SU-DHL-6 (cell line): ENCODE measurements at regions not wholly inside any gene's neighbourhood (a gene's known extent, or its start where the extent isn't known, plus 50 kb on each side); places are given as distances from the start of the nearest gene placed in this dataset.

ENCODE experiments used
- H2AFZ ChIP-seq: fragments of 200-600 bp; sonication (generic); 2 replicates; pipeline ENCODE4 v1.6.1; 2014; ENCODE audit warnings: low read depth, mild to moderate bottlenecking, moderate library complexity, mixed read lengths, antibody characterized with exemption, low read length; ENCODE audit not compliant: severe bottlenecking
- H3F3A ChIP-seq: fragments of 200-600 bp; shearing (Covaris generic); 2 replicates; pipeline ENCODE4 v1.6.0; 2016; ENCODE audit warnings: antibody characterized with exemption, mild to moderate bottlenecking; ENCODE audit not compliant: insufficient read depth
- H3K27ac ChIP-seq: fragments of 200-600 bp; sonication (generic); 2 replicates; pipeline ENCODE4 v1.5.1; 2016; ENCODE audit warnings: low read depth, mild to moderate bottlenecking, low read length, moderate library complexity, mixed read lengths
- H3K27me3 ChIP-seq: fragments of 200-600 bp; sonication (generic), shearing (Covaris generic); 2 replicates; pipeline ENCODE4 v1.6.0; 2014; ENCODE audit warnings: mild to moderate bottlenecking, low read length
- H3K36me3 ChIP-seq: fragments of 200-600 bp; sonication (generic); 2 replicates; pipeline ENCODE4 v1.6.1; 2014; ENCODE audit warnings: mild to moderate bottlenecking, low read length, mixed read lengths
- H3K4me2 ChIP-seq: fragments of 300-600, 200-600 bp; shearing (Covaris generic), sonication (generic); 2 replicates; pipeline ENCODE4 v1.6.0; 2014; ENCODE audit warnings: low read length, low read depth, mild to moderate bottlenecking; ENCODE audit not compliant: poor library complexity, severe bottlenecking
- H3K4me3 ChIP-seq: fragments of 200-600 bp; sonication (generic); 2 replicates; pipeline ENCODE4 v1.5.1; 2014; ENCODE audit warnings: antibody characterized with exemption, low read length, mild to moderate bottlenecking, mixed read lengths; ENCODE audit not compliant: insufficient read depth, poor library complexity, severe bottlenecking
- H3K79me2 ChIP-seq: fragments of 200-600 bp; sonication (generic); 2 replicates; pipeline ENCODE4 v1.6.1; 2014; ENCODE audit warnings: mild to moderate bottlenecking, low read length, moderate library complexity; ENCODE audit not compliant: insufficient read depth
- H3K9ac ChIP-seq: fragments of 200-600 bp; sonication (generic); 2 replicates; pipeline ENCODE4 v1.7.0; 2014; ENCODE audit warnings: mild to moderate bottlenecking, low read length
- H3K9me2 ChIP-seq: fragments of 200-600 bp; sonication (generic); replicated peaks from 2 replicates; pipeline ENCODE4 v1.6.1; 2014; ENCODE audit warnings: low read length; ENCODE audit not compliant: insufficient read depth
- H3K9me3 ChIP-seq: fragments of 200-600 bp; sonication (generic); 2 replicates; pipeline ENCODE4 v1.6.1; 2014; ENCODE audit warnings: low read length, mixed read lengths; ENCODE audit not compliant: insufficient read depth
- H4K20me1 ChIP-seq: fragments of 200-600 bp; sonication (generic); 2 replicates; pipeline ENCODE4 v1.6.1; 2014; ENCODE audit warnings: low read depth, mild to moderate bottlenecking, antibody characterized with exemption, low read length, moderate library complexity, mixed read lengths
- EZH2phosphoT487 ChIP-seq: fragments of 200-600 bp; sonication (generic), shearing (Covaris generic); conservative IDR thresholded peaks from 2 replicates; pipeline ENCODE4 v1.6.1; 2018; ENCODE audit warnings: mild to moderate bottlenecking, antibody characterized with exemption, low read length, moderate library complexity, mixed read lengths
- TF ChIP-seq, protein P1 (sequence below): fragments of 200-600 bp; sonication (generic); IDR thresholded peaks from one replicate; pipeline ENCODE4 v1.5.1; 2017; ENCODE audit warnings: antibody characterized with exemption, mild to moderate bottlenecking, low read length, moderate library complexity; ENCODE audit not compliant: insufficient read depth, poor library complexity, severe bottlenecking

DNA sequence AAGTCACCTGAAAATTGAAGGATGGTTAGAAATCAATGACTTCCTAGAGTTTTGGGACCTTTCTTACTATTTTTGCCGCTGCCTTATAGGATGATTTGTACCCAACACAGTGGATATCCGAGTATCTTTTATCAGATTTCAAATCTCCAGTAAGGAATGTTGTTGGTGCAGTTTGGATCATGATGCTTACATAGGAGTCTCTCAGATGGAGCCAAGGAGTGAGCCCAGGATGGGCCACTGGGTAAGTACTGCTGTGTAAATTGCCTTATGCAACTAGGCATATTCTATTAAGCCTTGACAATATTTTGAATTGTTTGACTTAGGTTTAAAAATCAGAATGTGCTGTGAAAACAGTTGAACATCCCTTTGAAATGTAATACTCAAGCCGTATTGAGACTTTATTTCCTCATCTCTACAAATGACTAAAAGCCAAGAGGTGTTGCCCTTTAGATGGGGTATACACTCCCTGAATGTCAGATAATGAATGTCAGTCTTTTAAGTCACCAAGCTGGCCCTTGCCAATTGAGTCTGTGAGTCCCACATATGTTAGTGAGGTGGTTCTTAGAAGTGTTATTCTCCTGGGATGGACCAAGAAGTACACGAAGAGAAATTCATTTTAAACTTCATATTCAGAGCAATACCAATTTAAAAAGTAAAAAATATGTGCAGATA is 271.8 kb upstream of the CTNND2 start:
- H3K79me2 ChIP-seq, result no peaks in the 10 kb centered on the region
- H3K9ac ChIP-seq, result no peak overlapping the region
- no peak overlapping the region for H3K27ac ChIP-seq
- H3K9me2 ChIP-seq, result no peaks in the 10 kb centered on the region
- no peaks in the 10 kb centered on the region for H4K20me1 ChIP-seq
- no peak overlapping the region for H3K4me2 ChIP-seq
- TF ChIP-seq, protein P1, sequence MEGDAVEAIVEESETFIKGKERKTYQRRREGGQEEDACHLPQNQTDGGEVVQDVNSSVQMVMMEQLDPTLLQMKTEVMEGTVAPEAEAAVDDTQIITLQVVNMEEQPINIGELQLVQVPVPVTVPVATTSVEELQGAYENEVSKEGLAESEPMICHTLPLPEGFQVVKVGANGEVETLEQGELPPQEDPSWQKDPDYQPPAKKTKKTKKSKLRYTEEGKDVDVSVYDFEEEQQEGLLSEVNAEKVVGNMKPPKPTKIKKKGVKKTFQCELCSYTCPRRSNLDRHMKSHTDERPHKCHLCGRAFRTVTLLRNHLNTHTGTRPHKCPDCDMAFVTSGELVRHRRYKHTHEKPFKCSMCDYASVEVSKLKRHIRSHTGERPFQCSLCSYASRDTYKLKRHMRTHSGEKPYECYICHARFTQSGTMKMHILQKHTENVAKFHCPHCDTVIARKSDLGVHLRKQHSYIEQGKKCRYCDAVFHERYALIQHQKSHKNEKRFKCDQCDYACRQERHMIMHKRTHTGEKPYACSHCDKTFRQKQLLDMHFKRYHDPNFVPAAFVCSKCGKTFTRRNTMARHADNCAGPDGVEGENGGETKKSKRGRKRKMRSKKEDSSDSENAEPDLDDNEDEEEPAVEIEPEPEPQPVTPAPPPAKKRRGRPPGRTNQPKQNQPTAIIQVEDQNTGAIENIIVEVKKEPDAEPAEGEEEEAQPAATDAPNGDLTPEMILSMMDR, result no peak
- no peak for TF ChIP-seq EZH2phosphoT487
- H3K27me3 ChIP-seq, result no peaks in the 10 kb centered on the region
- no peaks in the 10 kb centered on the region for H3K9me3 ChIP-seq
- no peaks in the 10 kb centered on the region for H3K36me3 ChIP-seq
- H3F3A ChIP-seq, result no peaks in the 10 kb centered on the region
- H3K4me3 ChIP-seq, result no peak overlapping the region
- H2AFZ ChIP-seq, result no peak overlapping the region

DNA sequence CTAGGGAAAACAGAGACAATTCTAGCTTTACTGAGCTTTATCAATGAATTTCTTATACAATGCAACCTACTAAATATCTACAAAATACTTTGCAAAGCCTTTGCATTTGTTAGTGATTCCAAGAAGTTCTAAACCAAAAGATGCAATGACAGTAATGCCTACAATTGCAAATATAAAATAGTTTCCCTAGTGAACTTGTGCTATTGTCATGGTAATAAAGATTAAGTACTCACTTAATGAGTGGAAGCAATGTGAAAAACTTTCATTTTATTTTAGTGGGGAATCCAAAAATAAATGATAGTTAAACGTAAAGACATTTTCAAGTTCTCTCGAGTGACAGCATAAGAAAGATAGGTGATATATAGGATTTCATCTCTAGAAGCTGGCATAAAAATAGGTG is 270.5 kb upstream of the CTNND2 start:
- Histone ChIP-seq H3F3A (no peaks in the 10 kb centered on the region), H2AFZ (no peak overlapping the region), H4K20me1 (no peaks in the 10 kb centered on the region), H3K36me3 (no peaks in the 10 kb centered on the region), H3K79me2 (no peaks in the 10 kb centered on the region), H3K9me3 (no peaks in the 10 kb centered on the region), H3K9ac (no peak overlapping the region), H3K27me3 (no peaks in the 10 kb centered on the region), H3K9me2 (no peaks in the 10 kb centered on the region), H3K4me3 (no peak overlapping the region), H3K27ac (no peak overlapping the region), H3K4me2 (no peak overlapping the region)
- TF ChIP-seq, protein P1, result no peak
- no peak for TF ChIP-seq EZH2phosphoT487

DNA sequence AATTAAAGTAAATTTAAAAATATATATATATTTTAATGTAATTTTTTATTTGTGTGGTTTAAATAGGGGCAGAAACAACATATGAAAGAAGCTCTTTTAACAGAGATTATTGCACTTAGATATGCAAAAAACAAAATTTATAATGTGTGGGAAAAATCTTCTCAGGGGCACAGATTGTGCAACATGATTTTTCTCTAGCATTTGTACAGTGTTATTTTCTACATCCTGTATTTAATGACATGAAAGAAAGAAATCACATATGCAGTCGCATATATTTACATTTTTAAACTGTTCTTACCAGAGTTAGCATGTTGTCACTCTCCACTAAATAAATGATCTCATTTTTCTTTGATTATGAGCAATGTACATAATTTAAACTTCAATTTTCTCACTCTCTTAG is 265.3 kb upstream of the CTNND2 start:
- Histone ChIP-seq H3K4me3 (no peak overlapping the region), H3K9me3 (no peaks in the 10 kb centered on the region), H3K9me2 (no peaks in the 10 kb centered on the region), H3K36me3 (no peaks in the 10 kb centered on the region), H4K20me1 (no peaks in the 10 kb centered on the region), H2AFZ (no peak overlapping the region), H3K27ac (no peak overlapping the region), H3F3A (no peaks in the 10 kb centered on the region), H3K4me2 (no peak overlapping the region), H3K79me2 (no peaks in the 10 kb centered on the region), H3K27me3 (no peaks in the 10 kb centered on the region), H3K9ac (no peak overlapping the region)
- TF ChIP-seq, protein P1, result no peak
- TF ChIP-seq EZH2phosphoT487, result no peak
